Tibial nerve (tissue), 4 donors: ENCODE measurements at regions not wholly inside any gene's neighbourhood (a gene's known extent, or its start where the extent isn't known, plus 50 kb on each side); places are given as distances from the start of the nearest gene placed in this dataset.

ENCODE experiments used
- DNase-seq, 2 donors: peaks; one replicate each; pipeline ENCODE4 v3.0.0-alpha.2; 2019; ENCODE audit warnings: low spot score in 2 of 2
- H3K27ac ChIP-seq, 4 donors: fragments of 200-600 bp; sonication (generic) in 3 of 4; one replicate each; pipeline ENCODE4 v1.5.1; 2017 to 2019; ENCODE audit warnings: mild to moderate bottlenecking in 1 of 4
- H3K27me3 ChIP-seq, 2 donors: fragments of 200-600 bp; sonication (generic) in 1 of 2; one replicate each; pipeline versions ENCODE4 v1.5.1 to v1.6.0; 2017 to 2019
- H3K36me3 ChIP-seq, 3 donors: fragments of 200-600 bp; sonication (generic); one replicate each; pipeline ENCODE4 v1.5.1; 2018 to 2019
- H3K4me1 ChIP-seq, 4 donors: fragments of 200-600 bp; sonication (generic) in 3 of 4; one replicate each; pipeline ENCODE4 v1.5.1; 2017 to 2019
- H3K4me3 ChIP-seq, 4 donors: fragments of 200-600 bp; sonication (generic) in 3 of 4; one replicate each; pipeline ENCODE4 v1.5.1; 2017 to 2019; ENCODE audit warnings: mild to moderate bottlenecking in 1 of 4, moderate library complexity in 1 of 4
- H3K9me3 ChIP-seq, 4 donors: fragments of 200-600 bp; sonication (generic) in 3 of 4; one replicate each; pipeline ENCODE4 v1.5.1; 2017 to 2019
- EP300 ChIP-seq, 2 donors: sonication (generic); formaldehyde crosslinking; IDR thresholded peaks; one replicate each; pipeline ENCODE4 v1.6.1; 2017; ENCODE audit warnings: antibody characterized with exemption in 2 of 2, mild to moderate bottlenecking in 1 of 2
- POLR2A ChIP-seq, 2 donors: fragments of 450-650 bp; IDR thresholded peaks; one replicate each; pipeline ENCODE4 v1.6.1; 2017; ENCODE audit warnings: antibody characterized with exemption in 2 of 2, mild to moderate bottlenecking in 2 of 2, moderate library complexity in 2 of 2
- WGBS, 2 donors: methylation state at CpG; one replicate each; pipeline ENCODE4 v1.1.5; 2018; 5-methylcytosine and 5-hydroxymethylcytosine counted together
- TF ChIP-seq, protein P1 (sequence below), 5 experiments: fragments of 200-600 bp in 3 of 5; fragments of 450-650 bp in 2 of 5; sonication (generic) in 3 of 5; IDR thresholded peaks; one replicate each; pipeline ENCODE4 v1.5.1; 2016 to 2019; ENCODE audit warnings: antibody characterized with exemption in 5 of 5, mild to moderate bottlenecking in 3 of 5, moderate library complexity in 2 of 5

DNA sequence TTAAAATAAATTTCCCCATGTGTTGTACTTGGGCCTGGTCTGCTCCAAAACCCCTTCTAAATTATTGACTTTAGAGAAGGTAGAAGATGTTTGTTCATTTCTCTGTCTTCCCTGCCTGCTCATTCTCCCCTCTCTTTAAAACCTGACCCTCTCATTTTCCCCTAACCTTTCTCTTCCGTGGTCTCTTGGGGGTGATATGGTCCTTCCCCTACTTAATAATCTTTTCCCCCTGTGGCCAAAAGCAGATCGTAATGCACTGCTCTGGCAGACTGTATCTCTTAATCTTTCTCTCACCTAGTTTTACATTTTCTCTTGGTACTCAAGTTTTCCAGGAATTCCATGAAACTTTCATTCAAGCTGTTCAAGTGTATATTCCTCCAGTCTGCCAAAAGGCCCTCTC is 301.7 kb downstream of the TTLL7 start:
- WGBS, 2 donors: 74 to 89% methylated on average over 2 of the region's 2 CpGs
- no peaks in the 10 kb centered on the region for H3K9me3 ChIP-seq
- TF ChIP-seq POLR2A (IDR thresholded peaks at IDR 0.05): no peak
- no peak for TF ChIP-seq EP300 (IDR thresholded peaks at IDR 0.05)
- TF ChIP-seq, protein P1, sequence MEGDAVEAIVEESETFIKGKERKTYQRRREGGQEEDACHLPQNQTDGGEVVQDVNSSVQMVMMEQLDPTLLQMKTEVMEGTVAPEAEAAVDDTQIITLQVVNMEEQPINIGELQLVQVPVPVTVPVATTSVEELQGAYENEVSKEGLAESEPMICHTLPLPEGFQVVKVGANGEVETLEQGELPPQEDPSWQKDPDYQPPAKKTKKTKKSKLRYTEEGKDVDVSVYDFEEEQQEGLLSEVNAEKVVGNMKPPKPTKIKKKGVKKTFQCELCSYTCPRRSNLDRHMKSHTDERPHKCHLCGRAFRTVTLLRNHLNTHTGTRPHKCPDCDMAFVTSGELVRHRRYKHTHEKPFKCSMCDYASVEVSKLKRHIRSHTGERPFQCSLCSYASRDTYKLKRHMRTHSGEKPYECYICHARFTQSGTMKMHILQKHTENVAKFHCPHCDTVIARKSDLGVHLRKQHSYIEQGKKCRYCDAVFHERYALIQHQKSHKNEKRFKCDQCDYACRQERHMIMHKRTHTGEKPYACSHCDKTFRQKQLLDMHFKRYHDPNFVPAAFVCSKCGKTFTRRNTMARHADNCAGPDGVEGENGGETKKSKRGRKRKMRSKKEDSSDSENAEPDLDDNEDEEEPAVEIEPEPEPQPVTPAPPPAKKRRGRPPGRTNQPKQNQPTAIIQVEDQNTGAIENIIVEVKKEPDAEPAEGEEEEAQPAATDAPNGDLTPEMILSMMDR (IDR thresholded peaks at IDR 0.05): no peak

DNA sequence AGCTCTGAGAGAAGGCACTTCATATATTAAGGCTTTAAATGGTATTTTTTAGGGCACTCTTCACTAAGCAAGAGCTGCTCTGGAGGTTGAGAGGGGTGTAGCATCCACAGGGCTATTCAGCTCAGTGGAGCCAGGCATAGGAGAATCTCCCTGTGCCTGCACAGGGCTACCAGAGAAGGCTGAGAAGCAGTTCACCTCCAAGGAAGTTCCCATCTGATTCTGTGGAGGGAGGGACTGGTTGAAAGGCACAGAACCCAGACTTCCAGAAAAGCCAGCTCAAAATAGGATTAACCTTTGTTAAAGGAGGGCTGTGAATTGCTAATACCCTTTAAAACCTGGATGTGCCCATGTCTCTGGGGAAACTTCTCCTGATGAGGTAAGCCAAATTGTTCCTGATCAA is 304.5 kb downstream of the TTLL7 start:
- TF ChIP-seq, protein P1 (IDR thresholded peaks at IDR 0.05): no peak
- TF ChIP-seq EP300 (IDR thresholded peaks at IDR 0.05) (no peak), POLR2A (IDR thresholded peaks at IDR 0.05) (no peak)
- H3K4me3 ChIP-seq: no peak overlapping the region
- peaks cover 0 to 15% (median 0%) of the 10 kb centered on the region in 4 donors for H3K4me1 ChIP-seq
- no peak overlapping the region for H3K27ac ChIP-seq
- H3K27me3 ChIP-seq: no peaks in the 10 kb centered on the region
- no peak for DNase-seq
- H3K9me3 ChIP-seq: peaks cover 0 to 1% (median 0%) of the 10 kb centered on the region in 4 donors
- H3K36me3 ChIP-seq: no peaks in the 10 kb centered on the region

More for the DNA sequence above, 301.7 kb downstream of the TTLL7 start:
- Histone ChIP-seq H3K27ac (no peak overlapping the region), H3K27me3 (no peaks in the 10 kb centered on the region), H3K4me3 (no peak overlapping the region), H3K36me3 (no peaks in the 10 kb centered on the region), H3K4me1 (peaks cover 0 to 15% (median 0%) of the 10 kb centered on the region in 4 donors)
- DNase-seq: no peak

DNA sequence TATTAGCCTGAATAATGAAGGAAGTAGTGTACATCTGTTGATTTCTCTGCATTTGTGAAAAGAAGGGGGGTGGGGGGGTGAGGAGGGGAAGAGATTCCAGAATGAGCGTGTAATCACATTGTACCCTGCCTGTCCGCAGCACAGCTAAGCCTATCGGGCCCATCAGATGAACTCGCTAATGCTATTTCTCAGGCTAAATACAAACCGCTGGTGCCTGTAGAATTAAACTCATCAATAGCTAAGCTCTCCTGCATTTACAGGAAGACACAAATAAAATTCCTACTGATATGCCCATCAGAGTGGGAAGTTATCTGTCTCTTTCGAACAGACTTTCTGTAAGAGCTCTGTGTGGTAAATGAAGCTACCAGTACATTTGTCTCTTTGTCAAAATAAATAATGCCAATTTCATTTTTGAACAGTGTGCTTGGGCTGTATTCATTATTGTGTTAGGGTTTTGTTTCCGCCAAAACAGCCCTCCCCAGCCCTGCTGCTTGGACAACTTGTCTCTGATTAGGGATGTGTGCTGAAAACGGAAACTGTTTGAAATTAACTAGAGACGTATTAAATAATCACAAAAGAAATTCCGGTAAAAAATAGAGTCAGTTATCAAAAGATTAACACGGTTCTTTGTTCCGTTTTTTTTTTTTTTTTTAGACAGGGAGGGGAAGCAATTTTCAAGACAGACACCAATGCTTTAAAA is 305.4 kb downstream of the TTLL7 start:
- H3K27ac ChIP-seq: peak overlapping the region in 1 of 4 donors; percentile 46
- peak overlapping the region in 3 of 4 donors; percentile 28 to 44 (median 35) for H3K4me3 ChIP-seq
- no peaks in the 10 kb centered on the region for H3K36me3 ChIP-seq
- 26 to 27% methylated on average over 12 of the region's 12 CpGs for WGBS, 2 donors
- peaks cover 0 to 4% (median 0%) of the 10 kb centered on the region in 4 donors for H3K9me3 ChIP-seq
- no peak for DNase-seq
- no peaks in the 10 kb centered on the region for H3K27me3 ChIP-seq
- no peak for TF ChIP-seq POLR2A (IDR thresholded peaks at IDR 0.05)
- TF ChIP-seq, protein P1 (IDR thresholded peaks at IDR 0.05): no peak
- TF ChIP-seq EP300 (IDR thresholded peaks at IDR 0.05): no peak
- peaks cover 0 to 15% (median 0%) of the 10 kb centered on the region in 4 donors for H3K4me1 ChIP-seq

DNA sequence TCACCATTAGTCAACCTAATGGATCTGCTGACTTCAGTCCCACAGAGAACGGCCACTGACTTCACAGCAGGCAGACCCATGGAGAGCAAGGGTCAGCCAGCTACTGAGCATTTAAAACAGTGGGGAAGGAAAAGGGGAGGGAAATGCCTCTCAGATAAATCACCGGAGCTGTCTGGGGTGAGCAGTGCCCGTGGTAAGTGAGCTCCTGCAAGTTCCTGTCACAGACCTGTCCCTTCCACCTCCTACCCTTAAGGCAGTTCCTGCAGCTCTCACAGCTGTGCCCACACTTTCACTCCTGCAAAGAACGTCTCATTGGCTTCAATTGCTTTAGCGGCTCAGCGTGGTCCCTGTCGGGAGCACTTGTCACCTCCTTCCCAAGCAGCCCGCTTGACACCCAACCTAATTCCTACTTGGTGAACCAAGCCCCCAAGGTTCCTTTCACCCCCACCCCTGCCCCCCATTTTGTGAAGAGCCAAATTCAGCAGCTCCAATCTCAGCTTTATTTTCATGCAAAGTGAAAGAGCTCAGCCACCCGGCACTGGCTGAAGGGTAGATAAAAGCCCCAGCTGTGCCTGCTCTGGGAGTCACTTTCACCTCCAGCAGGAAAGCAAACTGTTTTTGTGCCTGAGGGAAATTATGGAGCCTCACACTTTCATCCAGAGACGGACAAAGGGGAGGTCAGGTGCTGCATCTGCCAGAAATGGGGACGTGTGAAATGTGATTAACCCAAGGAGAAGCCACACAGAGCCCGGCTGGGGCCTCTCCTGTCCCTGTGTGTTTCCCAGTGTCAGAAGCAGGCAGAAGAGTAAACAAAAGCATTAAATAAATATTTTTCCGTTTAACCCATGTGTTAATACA is 306.2 kb downstream of the TTLL7 start:
- 20 to 29% methylated on average over 13 of the region's 13 CpGs for WGBS, 2 donors
- Histone ChIP-seq H3K9me3 (peaks cover 0 to 6% (median 0%) of the 10 kb centered on the region in 4 donors), H3K27me3 (no peaks in the 10 kb centered on the region), H3K4me3 (peak overlapping the region; percentile 18 to 44 (median 32)), H3K36me3 (no peaks in the 10 kb centered on the region), H3K27ac (peak overlapping the region in 2 of 4 donors; percentile 14 to 46), H3K4me1 (peaks cover 0 to 15% (median 0%) of the 10 kb centered on the region in 4 donors)
- no peak for DNase-seq
- TF ChIP-seq EP300 (IDR thresholded peaks at IDR 0.05) (no peak), POLR2A (IDR thresholded peaks at IDR 0.05) (no peak)
- TF ChIP-seq, protein P1 (IDR thresholded peaks at IDR 0.05): no peak
